ENCODE measurements at regions not wholly inside any gene's neighbourhood (a gene's known extent, or its start where the extent isn't known, plus 50 kb on each side); places are given as distances from the start of the nearest gene placed in this dataset.

- TF ChIP-seq EP300 (IDR thresholded peaks at IDR 0.05) (no peak), POLR2AphosphoS5 (IDR thresholded peaks at IDR 0.05) (no peak), POLR2A (IDR thresholded peaks at IDR 0.05; ENCODE audit: low read depth) (no peak), CTCF (IDR thresholded peaks at IDR 0.05) (no peak)
- intact Hi-C loops (cut with DNase I) = loop anchor here (10.0 kb wide), 1 partner anchor 158 kb away; no protein-coding TSS in a partner anchor
- WGBS = 94% methylated on average over 2 of the region's 2 CpGs
These were observed 680.7 kb upstream of the ID4 start for GRCh38 chr6:19156443-19156842.

GRCh38 chr6:19157486-19157885 is 679.7 kb upstream of the ID4 start:
- Histone ChIP-seq H3K27me3 (no peaks in the 10 kb centered on the region), H3K27ac (replicated peaks in 1 of 4) (no peak overlapping the region)

More at GRCh38 chr6:19156443-19156842, 680.7 kb upstream of the ID4 start:
- Histone ChIP-seq H3K36me3 (no peaks in the 10 kb centered on the region), H3K4me1 (peaks cover 4 to 43% (median 35%) of the 10 kb centered on the region in 4 donors), H3K27me3 (no peaks in the 10 kb centered on the region), H3K9me3 (no peaks in the 10 kb centered on the region), H3K4me3 (no peak overlapping the region), H3K27ac (replicated peaks in 1 of 4) (no peak overlapping the region)
- no peak for DNase-seq (ENCODE audit: extremely low spot score)

GRCh38 chr6:19158586-19158985 is 678.6 kb upstream of the ID4 start:
- TF ChIP-seq POLR2AphosphoS5 (IDR thresholded peaks at IDR 0.05) = no peak
- TF ChIP-seq POLR2A (IDR thresholded peaks at IDR 0.05; ENCODE audit: low read depth) = no peak
- no peak for TF ChIP-seq CTCF (IDR thresholded peaks at IDR 0.05)
- TF ChIP-seq EP300 (IDR thresholded peaks at IDR 0.05) = no peak
- no peak overlapping the region for H3K4me3 ChIP-seq
- DNase-seq (ENCODE audit: extremely low spot score) = no peak
- H3K27ac ChIP-seq (replicated peaks in 1 of 4) = peak overlapping the region in 2 of 4 donors; percentile 31 to 32
- intact Hi-C loops (cut with DNase I) = loop anchor here (10.0 kb wide), 1 partner anchor 156 kb away; no protein-coding TSS in a partner anchor
- 86% methylated on average over 1 of the region's 1 CpG for WGBS
- no peaks in the 10 kb centered on the region for H3K9me3 ChIP-seq
- H3K4me1 ChIP-seq = peaks cover 4 to 40% (median 33%) of the 10 kb centered on the region in 4 donors
- H3K36me3 ChIP-seq = no peaks in the 10 kb centered on the region
- H3K27me3 ChIP-seq = no peaks in the 10 kb centered on the region

More at GRCh38 chr6:19157486-19157885, 679.7 kb upstream of the ID4 start:
- intact Hi-C loops (cut with DNase I) = loop anchor here (10.0 kb wide), 1 partner anchor 157 kb away; no protein-coding TSS in a partner anchor
- Histone ChIP-seq H3K4me1 (peaks cover 4 to 43% (median 35%) of the 10 kb centered on the region in 4 donors), H3K9me3 (no peaks in the 10 kb centered on the region), H3K4me3 (no peak overlapping the region), H3K36me3 (no peaks in the 10 kb centered on the region)
- TF ChIP-seq POLR2A (IDR thresholded peaks at IDR 0.05; ENCODE audit: low read depth) = no peak
- no peak for TF ChIP-seq EP300 (IDR thresholded peaks at IDR 0.05)
- no peak for TF ChIP-seq POLR2AphosphoS5 (IDR thresholded peaks at IDR 0.05)
- TF ChIP-seq CTCF (IDR thresholded peaks at IDR 0.05) = no peak
- no peak for DNase-seq (ENCODE audit: extremely low spot score)

GRCh38 chr6:19159089-19159488 is 678.1 kb upstream of the ID4 start:
- 7% methylated on average over 1 of the region's 1 CpG for WGBS
- no peaks in the 10 kb centered on the region for H3K27me3 ChIP-seq
- H3K4me3 ChIP-seq = no peak overlapping the region
- H3K4me1 ChIP-seq = peaks cover under 1 to 35% (median 28%) of the 10 kb centered on the region in 4 donors
- no peaks in the 10 kb centered on the region for H3K36me3 ChIP-seq
- TF ChIP-seq POLR2AphosphoS5 (IDR thresholded peaks at IDR 0.05) (peak in 1 of 2 donors; percentile 77), POLR2A (IDR thresholded peaks at IDR 0.05; ENCODE audit: low read depth) (no peak)
- peak overlapping the region in 2 of 4 donors; percentile 31 to 32 for H3K27ac ChIP-seq (replicated peaks in 1 of 4)
- no peaks in the 10 kb centered on the region for H3K9me3 ChIP-seq
- intact Hi-C loops (cut with DNase I) = loop anchor here (10.0 kb wide), 1 partner anchor 156 kb away; no protein-coding TSS in a partner anchor
- DNase-seq (ENCODE audit: extremely low spot score) = no peak

- no peak overlapping the region for H3K4me3 ChIP-seq
- peaks cover 0 to 31% (median 23%) of the 10 kb centered on the region in 4 donors for H3K4me1 ChIP-seq
- no peaks in the 10 kb centered on the region for H3K36me3 ChIP-seq
- 76% methylated on average over 2 of the region's 2 CpGs for WGBS
- TF ChIP-seq POLR2AphosphoS5 (IDR thresholded peaks at IDR 0.05) = no peak
- no peak for TF ChIP-seq POLR2A (IDR thresholded peaks at IDR 0.05; ENCODE audit: low read depth)
- TF ChIP-seq CTCF (IDR thresholded peaks at IDR 0.05) = no peak
- TF ChIP-seq EP300 (IDR thresholded peaks at IDR 0.05) = no peak
- no peaks in the 10 kb centered on the region for H3K9me3 ChIP-seq
- no peak for DNase-seq (ENCODE audit: extremely low spot score)
- no peaks in the 10 kb centered on the region for H3K27me3 ChIP-seq
- intact Hi-C loops (cut with DNase I) = loop anchor here (10.0 kb wide), 1 partner anchor 155 kb away; no protein-coding TSS in a partner anchor
- no peak overlapping the region for H3K27ac ChIP-seq (replicated peaks in 1 of 4)
These were observed 677.6 kb upstream of the ID4 start for GRCh38 chr6:19159561-19159960.

All from esophagus muscularis mucosa (tissue), 4 donors.